ENCODE measurements at regions not wholly inside any gene's neighbourhood (a gene's known extent, or its start where the extent isn't known, plus 50 kb on each side); places are given as distances from the start of the nearest gene placed in this dataset.

DNA sequence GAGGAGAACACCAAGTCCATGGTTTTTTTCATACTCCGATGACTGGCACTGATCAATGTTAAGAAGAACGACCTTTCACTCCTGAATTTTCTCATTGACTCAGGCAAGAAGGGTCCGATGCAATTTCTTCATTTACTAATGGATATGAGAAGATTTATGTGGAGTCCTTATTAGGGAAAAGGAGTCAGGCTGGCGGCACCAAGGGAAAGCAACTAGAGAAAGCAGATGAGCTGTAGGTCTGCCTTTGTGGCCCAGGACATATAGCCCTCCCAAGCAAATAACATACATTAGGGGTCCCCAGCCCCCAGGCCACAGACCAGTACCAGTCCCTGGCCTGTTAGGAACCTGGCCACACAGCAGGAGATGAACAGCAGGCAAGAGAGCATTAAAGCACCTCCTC, 206.8 kb downstream of the KBTBD8 start:
- DNase-seq (ENCODE audit: low read depth) = no peak
- H3K4me3 ChIP-seq (ENCODE audit: low read depth, low read length) = no peak overlapping the region
- TF ChIP-seq, protein P1, sequence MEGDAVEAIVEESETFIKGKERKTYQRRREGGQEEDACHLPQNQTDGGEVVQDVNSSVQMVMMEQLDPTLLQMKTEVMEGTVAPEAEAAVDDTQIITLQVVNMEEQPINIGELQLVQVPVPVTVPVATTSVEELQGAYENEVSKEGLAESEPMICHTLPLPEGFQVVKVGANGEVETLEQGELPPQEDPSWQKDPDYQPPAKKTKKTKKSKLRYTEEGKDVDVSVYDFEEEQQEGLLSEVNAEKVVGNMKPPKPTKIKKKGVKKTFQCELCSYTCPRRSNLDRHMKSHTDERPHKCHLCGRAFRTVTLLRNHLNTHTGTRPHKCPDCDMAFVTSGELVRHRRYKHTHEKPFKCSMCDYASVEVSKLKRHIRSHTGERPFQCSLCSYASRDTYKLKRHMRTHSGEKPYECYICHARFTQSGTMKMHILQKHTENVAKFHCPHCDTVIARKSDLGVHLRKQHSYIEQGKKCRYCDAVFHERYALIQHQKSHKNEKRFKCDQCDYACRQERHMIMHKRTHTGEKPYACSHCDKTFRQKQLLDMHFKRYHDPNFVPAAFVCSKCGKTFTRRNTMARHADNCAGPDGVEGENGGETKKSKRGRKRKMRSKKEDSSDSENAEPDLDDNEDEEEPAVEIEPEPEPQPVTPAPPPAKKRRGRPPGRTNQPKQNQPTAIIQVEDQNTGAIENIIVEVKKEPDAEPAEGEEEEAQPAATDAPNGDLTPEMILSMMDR (IDR thresholded peaks at IDR 0.05; ENCODE audit: low read depth, low read length, missing control alignments) = no peak
- in situ Hi-C loops (cut with HindIII; ENCODE audit: low sequenced_read_pairs) = no loop called here

DNA sequence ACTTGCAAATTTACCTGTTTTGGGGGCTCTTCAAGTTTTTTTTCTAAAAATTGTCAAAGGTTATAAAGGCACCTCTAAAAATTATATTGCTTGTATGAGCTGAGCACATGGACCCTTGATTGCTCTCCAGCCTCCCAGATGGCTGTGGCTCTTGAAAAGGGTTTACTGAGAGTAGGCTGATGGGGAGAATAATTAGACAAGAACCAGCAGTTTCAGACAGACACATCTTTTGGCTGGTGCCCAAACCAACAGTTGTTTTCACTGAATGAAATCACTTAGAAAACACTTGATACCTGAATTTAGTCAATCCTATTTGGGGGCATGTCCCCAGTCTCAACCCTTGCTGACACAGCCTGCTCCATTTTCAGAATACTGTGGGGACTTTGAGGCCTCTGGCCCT, 217.6 kb downstream of the KBTBD8 start:
- no peak for DNase-seq (ENCODE audit: low read depth)
- in situ Hi-C loops (cut with HindIII; ENCODE audit: low sequenced_read_pairs) = no loop called here
- H3K4me3 ChIP-seq (ENCODE audit: low read depth, low read length) = no peak overlapping the region
- TF ChIP-seq, protein P1 (IDR thresholded peaks at IDR 0.05; ENCODE audit: low read depth, low read length, missing control alignments) = no peak

DNA sequence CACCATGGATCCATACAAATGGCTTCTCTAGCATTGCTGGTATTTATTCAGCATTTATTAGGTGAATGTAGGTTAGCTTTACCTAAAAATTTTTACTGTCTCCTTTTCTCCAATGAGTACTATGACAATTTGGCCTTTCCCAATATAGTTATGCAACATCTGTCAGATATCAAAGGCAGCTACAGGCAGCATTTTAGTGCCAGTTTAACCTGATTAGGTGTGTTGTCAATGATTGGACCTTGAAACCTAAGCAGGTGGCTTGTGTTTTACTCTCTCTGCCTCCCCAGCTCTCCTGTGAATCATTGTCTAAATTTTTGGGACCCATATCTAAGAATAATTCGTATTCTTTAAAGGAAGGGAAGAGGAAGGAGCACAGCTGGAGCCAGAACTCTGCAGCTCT, 228.9 kb downstream of the KBTBD8 start:
- TF ChIP-seq, protein P1 (IDR thresholded peaks at IDR 0.05; ENCODE audit: low read depth, low read length, missing control alignments) = no peak
- H3K4me3 ChIP-seq (ENCODE audit: low read depth, low read length) = no peak overlapping the region
- in situ Hi-C loops (cut with HindIII; ENCODE audit: low sequenced_read_pairs) = no loop called here
- no peak for DNase-seq (ENCODE audit: low read depth)

DNA sequence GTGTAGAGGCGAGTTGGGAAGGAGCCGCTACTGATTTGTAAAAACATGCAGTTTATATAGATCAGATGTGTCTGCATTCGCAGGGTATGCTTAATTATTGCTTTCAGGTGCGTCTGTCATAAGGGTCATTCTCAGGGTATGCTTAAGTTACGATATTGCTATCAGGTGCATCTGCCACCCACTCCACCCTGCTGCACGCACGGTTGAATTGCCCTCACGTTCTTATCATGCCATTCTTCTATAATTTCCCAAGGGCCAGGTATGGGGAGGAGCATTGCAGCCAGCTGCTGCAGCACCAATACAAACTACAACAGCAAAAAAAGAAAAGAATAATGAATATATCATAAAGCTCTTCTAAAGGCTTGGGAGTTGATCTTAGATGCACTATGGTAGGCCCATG, 230.0 kb downstream of the KBTBD8 start:
- TF ChIP-seq, protein P1 (IDR thresholded peaks at IDR 0.05; ENCODE audit: low read depth, low read length, missing control alignments) = no peak
- in situ Hi-C loops (cut with HindIII; ENCODE audit: low sequenced_read_pairs) = no loop called here
- DNase-seq (ENCODE audit: low read depth) = no peak
- H3K4me3 ChIP-seq (ENCODE audit: low read depth, low read length) = no peak overlapping the region

DNA sequence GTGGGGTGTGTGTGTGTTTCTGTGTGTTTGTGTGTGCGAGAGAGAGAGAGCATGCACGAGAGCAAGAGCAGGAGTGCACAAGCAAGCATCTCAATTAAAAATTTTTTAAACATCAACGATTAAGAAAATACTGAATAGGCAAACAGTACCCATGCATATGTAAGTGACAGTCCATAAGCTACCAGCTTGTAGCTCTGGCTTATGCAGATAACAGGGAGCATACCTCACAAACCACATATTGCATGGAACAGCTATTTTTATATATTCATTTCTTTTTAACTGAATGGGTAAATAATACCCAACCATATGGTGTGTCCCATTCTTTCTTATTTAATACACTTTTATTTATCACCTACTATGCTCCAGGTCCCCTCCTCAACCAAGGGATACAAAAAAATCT, 234.5 kb downstream of the KBTBD8 start:
- TF ChIP-seq, protein P1 (IDR thresholded peaks at IDR 0.05; ENCODE audit: low read depth, low read length, missing control alignments) = no peak
- in situ Hi-C loops (cut with HindIII; ENCODE audit: low sequenced_read_pairs) = no loop called here
- DNase-seq (ENCODE audit: low read depth) = no peak
- H3K4me3 ChIP-seq (ENCODE audit: low read depth, low read length) = no peak overlapping the region

DNA sequence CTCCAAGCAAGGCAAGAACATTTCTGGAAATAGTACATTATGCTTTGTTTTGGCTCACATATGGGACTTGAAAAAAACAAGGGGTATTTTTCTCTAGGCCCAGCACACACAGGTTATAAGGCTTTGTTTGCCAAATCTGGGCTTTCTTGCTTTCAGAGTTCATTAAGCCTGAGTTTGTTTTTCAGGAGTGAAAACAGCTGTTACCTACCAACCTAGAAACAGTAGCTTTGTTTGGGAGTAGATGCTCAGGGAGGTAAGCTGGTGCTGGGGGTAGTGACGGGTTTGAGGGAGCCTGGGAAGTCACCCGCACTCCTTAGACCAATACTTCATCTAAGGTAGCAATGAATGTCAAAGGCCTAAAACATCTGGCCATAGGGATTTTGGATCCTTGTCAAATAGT, 241.2 kb downstream of the KBTBD8 start:
- TF ChIP-seq, protein P1 (IDR thresholded peaks at IDR 0.05; ENCODE audit: low read depth, low read length, missing control alignments) = no peak
- in situ Hi-C loops (cut with HindIII; ENCODE audit: low sequenced_read_pairs) = no loop called here

DNA sequence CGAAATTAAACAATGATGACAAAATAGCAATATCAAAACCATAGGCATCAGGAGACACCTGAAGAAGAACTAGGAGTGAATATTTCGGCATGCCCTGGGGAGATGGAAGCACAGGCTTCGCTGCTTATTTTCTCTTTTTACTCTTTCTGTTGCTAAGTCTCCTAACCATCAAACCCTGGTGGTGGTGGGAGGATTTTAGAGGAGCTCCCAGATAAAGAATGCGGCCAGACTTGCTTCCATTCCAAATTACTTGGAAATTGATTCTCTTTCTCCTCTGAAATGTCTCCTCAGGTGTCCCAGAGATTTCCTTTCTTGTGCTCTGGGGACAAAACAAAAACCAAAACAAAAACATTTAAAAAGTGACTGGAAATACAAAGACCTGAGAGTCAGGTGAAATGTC, 243.0 kb downstream of the KBTBD8 start:
- DNase-seq (ENCODE audit: low read depth) = no peak
- TF ChIP-seq, protein P1 (IDR thresholded peaks at IDR 0.05; ENCODE audit: low read depth, low read length, missing control alignments) = no peak
- in situ Hi-C loops (cut with HindIII; ENCODE audit: low sequenced_read_pairs) = no loop called here
- H3K4me3 ChIP-seq (ENCODE audit: low read depth, low read length) = no peak overlapping the region

More for the DNA sequence above, 241.2 kb downstream of the KBTBD8 start:
- DNase-seq (ENCODE audit: low read depth) = no peak
- no peak overlapping the region for H3K4me3 ChIP-seq (ENCODE audit: low read depth, low read length)

All from astrocyte of the cerebellum (primary cell).